Ramos (cell line): ENCODE measurements at regions not wholly inside any gene's neighbourhood (a gene's known extent, or its start where the extent isn't known, plus 50 kb on each side); places are given as distances from the start of the nearest gene placed in this dataset.

ENCODE experiments used
- in situ Hi-C: fragments of 300-500 bp; cut with MboI; formaldehyde crosslinking; loops from one replicate; pipeline ENCODE4 v1.14.3; 2022; ENCODE audit warnings: low sequenced_read_pairs; ENCODE audit not compliant: unreplicated experiment

DNA sequence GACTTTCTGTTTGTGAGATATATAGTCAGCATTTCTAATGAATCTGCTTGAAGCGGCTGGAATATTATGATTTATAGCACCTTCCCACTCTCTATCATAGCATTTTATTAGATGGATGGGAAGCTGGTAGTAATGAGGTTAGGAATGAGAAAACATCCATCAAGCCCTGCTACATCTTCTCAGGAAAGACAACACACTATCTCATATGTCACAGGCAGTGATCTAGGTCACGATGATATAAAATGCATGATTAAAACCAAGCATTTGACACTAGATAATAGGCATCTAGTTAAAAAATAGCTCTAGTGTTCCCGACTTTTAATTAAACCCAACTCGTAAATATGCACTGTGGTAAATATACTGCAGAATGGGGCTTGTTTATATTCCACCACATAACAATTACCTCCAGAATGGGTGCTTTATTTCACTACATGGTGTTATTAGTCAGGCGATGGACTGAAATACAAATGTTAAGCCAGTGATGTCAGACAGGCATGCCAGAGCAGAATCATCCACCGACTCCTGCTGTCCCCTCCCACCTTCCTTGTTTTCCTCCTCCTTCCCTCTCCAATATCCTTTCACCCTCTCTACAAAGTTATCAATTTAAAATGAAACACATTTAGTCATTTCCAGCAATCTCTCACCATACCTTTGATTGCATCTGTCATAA, 286.8 kb downstream of the SPATA31D1 start:
- in situ Hi-C loops: no loop called here

GRCh38 chr9:82281066-82281465, 292.5 kb downstream of the SPATA31D1 start:
- in situ Hi-C loops: no loop called here

DNA sequence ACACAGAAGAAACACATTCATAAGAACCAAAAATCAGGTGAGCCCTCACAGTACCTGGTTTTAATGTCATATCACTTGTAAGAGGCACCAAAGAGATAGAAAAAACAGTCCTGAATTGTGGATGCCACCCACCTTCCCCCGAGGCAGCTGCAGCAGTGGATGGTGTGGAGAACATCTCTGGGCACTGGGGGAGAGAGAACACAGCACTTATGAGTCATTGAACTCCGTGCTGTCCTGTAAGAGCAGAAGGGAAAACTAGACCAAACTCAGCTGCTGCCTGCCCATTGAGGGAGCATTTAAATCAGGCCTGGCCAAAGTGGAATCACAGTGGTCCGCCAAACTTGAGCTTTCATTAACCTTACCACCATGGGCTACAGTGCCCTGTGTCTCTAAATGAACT, 296.2 kb downstream of the SPATA31D1 start:
- in situ Hi-C loops: no loop called here

DNA sequence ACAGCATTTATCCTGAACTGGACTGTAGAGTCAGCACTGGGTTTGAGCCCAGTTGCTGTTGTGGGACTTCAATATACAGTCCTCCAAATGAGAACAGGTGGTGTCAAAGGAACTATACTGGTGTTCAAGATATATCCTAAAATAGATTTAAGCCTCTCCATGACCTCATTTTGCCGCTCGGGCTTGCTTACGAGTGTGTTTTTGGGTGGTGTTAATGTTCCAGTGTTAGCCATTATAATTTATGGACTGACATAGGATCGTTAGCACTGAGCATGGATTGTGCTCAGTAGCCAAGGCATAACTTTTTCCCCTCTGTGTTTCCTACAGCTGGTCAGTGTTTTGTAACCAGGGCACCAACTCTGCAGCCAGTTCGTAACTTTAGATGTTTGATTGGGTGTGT, 306.6 kb downstream of the SPATA31D1 start:
- in situ Hi-C loops: no loop called here

GRCh38 chr9:82299870-82300269, 311.3 kb downstream of the SPATA31D1 start:
- in situ Hi-C loops: no loop called here

GRCh38 chr9:82302968-82303655, 314.5 kb downstream of the SPATA31D1 start:
- in situ Hi-C loops: no loop called here

DNA sequence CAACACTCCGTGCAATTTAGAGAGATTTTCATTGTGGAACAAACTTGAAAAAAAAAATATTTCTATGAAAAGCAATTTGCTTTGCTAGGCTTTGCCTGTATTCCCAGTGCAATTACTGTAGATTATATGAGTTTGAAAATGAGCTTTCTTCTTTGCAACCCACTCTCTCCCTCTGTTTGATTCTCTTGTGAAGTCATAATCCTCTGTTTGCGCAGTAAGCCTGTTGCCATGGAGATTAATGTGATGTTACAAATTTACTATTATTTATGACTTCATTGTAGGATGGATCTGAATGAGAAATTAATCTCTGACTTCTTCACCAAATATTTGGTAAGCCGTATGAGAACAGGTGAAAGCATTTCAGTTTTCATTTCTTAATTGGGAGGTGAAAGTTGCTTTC, 320.3 kb downstream of the SPATA31D1 start:
- in situ Hi-C loops: no loop called here

DNA sequence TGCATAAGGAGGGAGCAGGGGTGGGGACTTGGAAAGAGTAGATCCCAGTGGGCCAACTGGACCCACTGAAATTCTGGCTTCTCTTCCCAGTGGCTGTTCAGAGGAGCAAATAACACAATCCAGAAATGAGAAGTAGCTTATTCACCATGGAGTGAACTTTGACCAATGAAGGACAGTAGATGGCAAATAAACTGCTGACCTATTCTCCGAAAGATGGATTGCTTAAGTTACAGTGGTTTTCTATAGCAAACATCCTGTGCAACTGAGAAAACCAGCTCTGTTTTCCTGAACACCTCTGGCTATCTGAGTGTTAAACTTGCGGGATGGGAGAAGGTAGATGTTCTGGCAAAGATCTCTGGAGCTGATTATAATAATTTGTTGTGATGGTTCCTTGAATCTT, 325.1 kb downstream of the SPATA31D1 start:
- in situ Hi-C loops: no loop called here

GRCh38 chr9:82320566-82320965, 332.0 kb downstream of the SPATA31D1 start:
- in situ Hi-C loops: no loop called here

GRCh38 chr9:82325907-82326306, 337.3 kb downstream of the SPATA31D1 start:
- in situ Hi-C loops: no loop called here

GRCh38 chr9:82327641-82328040, 339.1 kb downstream of the SPATA31D1 start:
- in situ Hi-C loops: no loop called here

DNA sequence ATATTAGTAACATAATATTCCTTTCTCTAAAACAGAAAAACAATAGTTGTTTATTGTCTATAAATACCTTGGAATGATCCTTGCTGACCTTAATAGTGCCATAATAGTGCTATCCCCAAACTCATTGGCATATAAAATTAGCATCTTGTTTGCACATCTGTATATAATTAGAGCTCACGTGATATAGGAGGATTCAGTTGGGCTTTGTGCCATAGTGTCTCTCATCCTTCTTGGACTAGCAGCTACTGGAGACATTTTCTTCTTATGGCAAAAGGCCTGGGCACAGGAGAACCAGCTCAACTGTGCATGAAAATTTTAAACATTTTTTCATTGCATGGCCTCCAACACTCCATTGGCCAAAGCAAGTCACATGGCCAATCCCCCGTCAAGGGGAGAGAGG, 342.5 kb downstream of the SPATA31D1 start:
- in situ Hi-C loops: no loop called here

DNA sequence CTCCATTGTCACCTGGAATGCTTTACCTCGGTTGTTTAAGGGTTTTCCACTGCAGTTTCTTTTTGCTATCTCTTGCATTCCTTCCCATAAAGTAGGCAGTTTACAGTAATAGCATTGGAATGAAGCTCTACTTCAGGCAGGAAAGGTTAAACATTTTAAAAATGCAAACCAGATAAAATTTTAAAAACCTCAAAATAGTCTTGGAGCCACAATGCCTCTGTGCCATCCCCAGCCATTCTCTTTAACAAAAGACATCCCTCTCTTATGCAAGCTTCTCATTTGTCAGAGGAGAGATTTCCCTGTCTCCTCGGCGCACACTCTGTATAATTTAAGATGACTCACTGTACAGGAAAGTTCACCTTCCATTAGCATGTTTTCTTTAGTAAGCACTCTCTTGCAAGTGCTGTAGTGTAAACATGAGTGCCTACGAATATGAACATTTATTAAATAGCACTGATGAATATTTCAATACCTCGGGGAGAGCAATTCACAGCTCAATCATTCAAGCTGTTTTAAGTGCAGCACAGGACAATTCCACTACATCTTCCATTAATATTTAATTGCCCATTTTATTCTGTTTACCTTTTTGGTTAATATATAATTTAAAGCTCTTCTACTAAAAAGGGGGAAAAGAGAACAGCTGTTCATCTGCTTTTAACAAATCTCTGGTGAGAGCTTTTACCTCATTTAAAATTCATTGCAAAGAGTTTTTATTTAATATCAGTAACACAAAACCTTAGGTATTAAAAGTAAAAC, 343.6 kb downstream of the SPATA31D1 start:
- in situ Hi-C loops: no loop called here

DNA sequence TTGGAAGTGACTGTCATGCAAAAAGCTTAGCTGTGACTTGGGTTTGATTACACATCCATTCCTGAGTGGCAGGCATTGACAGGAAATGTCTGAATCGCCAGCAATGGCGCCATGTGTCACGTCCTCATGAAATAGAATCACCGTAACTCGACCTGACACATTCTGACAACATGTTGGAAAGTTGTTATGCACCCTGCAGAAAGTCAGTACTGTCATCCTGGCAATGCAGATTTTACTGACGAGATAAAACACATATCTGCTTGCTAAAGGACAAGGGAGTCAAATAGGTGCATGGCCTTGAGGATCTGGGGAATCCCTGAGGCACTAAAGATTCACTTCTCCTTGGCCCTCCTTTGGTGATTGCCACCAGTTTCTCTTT, 344.2 kb downstream of the SPATA31D1 start:
- in situ Hi-C loops: no loop called here

DNA sequence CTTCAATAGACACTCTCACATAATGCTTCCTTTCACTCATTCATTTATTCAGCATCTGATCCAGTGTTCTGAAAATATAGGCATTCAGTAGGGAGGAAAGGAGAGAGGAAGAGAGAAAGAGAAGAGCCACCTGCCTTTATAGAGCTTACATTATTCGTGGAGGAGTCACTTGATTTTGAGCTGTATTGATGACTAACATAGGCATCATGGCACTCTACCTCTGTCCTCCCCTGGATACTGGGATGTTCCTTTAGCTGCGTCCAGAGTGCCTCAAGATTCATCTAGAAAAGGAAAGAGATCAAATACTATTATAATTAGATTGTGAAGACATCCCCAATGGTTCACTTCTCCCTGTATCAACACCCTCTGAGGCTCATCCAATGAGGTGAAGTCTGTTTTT, 345.1 kb downstream of the SPATA31D1 start:
- in situ Hi-C loops: no loop called here

DNA sequence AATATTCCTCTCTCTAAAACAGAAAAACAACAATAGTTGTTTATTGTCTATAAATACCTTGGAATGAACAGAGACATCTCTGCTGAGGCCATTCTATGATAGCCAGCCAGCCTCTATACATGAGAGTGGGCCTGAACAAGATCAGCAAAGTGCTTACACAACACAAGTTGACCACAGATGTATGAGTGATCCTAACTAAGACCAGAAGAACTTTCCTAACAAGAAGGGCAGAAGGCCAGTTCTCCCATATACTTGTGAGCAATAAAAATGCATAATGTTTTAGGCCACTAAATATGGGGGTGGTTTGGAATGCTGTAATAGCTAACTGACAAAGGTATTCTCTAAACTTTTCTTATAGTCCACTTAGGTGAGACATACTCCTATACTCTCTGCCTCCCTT, 345.7 kb downstream of the SPATA31D1 start:
- in situ Hi-C loops: no loop called here

DNA sequence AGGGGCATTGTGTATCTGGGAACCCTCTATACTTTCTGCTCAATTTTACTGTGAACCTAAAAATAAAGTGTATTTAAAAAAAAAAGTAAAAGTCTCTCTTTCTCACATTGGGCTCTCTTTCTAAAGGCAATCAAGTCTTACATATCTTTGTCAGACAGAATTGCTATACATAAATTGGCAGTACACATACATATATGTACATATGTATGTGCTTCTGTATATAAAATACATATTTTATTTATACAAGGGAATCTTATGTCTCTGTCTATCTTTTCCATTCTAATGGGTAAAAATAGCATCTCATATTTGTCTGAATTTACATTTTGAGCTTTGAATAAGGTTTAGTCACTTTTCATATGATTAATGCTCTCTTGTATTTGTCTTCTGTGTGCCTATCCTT, 348.8 kb downstream of the SPATA31D1 start:
- in situ Hi-C loops: no loop called here

- in situ Hi-C loops: no loop called here
Observed at GRCh38 chr9:82342046-82342445, 353.5 kb downstream of the SPATA31D1 start.

DNA sequence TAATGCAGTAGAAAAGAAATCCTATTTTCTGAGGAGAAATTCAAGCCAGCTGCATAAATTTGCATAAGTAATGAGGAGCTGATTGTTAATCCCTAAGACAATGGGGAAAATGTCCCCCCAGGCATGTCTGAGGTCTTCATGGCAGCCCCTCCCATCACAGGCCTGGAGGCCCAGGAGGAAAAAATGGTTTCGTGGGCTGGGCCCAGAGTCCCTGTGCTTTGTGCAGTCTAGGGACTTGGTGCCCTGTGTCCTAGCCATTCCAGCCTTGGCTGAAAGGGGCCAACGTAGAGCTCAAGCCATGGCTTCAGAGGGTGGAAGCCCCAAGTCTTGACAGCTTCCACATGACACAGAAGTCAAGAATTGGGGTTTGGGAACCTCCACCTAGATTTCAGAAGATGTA, 357.5 kb downstream of the SPATA31D1 start:
- in situ Hi-C loops: no loop called here

- in situ Hi-C loops: no loop called here
Observed at GRCh38 chr9:82353631-82354278, 365.2 kb downstream of the SPATA31D1 start.

DNA sequence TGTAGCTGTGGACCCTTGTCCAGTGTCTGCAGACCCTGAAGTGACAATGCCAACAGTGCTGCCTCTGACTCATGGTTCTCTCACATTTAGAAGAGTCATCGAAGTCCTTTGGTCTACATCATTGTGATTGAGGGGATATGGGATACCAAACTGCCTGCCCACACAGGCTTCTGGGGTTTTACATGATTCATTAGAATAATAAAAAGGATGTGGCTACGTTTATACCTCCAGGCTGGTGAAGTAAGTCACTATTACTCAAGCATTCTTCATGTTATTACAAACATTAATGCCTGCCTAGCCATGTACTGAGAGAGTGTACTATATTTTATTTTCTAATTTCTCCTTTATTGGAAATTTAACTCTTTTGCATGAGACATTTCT, 365.7 kb downstream of the SPATA31D1 start:
- in situ Hi-C loops: no loop called here
